GM23248 (cell line): ENCODE measurements at regions not wholly inside any gene's neighbourhood (a gene's known extent, or its start where the extent isn't known, plus 50 kb on each side); places are given as distances from the start of the nearest gene placed in this dataset.

ENCODE experiments used
- DNase-seq: peaks from one replicate; pipeline ENCODE4 v3.0.0-alpha.2; 2015
- H2AFZ ChIP-seq: fragments of 200-600 bp; sonication (generic); 2 replicates; pipeline ENCODE4 v1.6.1; 2016; ENCODE audit warnings: antibody characterized with exemption
- H3F3A ChIP-seq: fragments of 200-600 bp; sonication (generic); 2 replicates; pipeline ENCODE4 v1.6.1; 2016; ENCODE audit warnings: mild to moderate bottlenecking, antibody characterized with exemption, mixed run types; ENCODE audit not compliant: insufficient read depth
- H3K27ac ChIP-seq: fragments of 200-600 bp; sonication (generic); 2 replicates; pipeline ENCODE4 v1.5.1; 2016; ENCODE audit warnings: mild to moderate bottlenecking
- H3K27me3 ChIP-seq: fragments of 200-600 bp; sonication (generic); replicated peaks from 2 replicates; pipeline ENCODE4 v1.6.1; 2016; ENCODE audit warnings: mild to moderate bottlenecking; ENCODE audit not compliant: insufficient read depth
- H3K36me3 ChIP-seq: fragments of 200-600 bp; sonication (generic); 2 replicates; pipeline ENCODE4 v1.6.1; 2016; ENCODE audit warnings: low read depth, mild to moderate bottlenecking
- H3K4me1 ChIP-seq: fragments of 200-600 bp; sonication (generic); 2 replicates; pipeline ENCODE4 v1.6.1; 2016; ENCODE audit warnings: mild to moderate bottlenecking; ENCODE audit not compliant: insufficient read depth
- H3K4me2 ChIP-seq: fragments of 200-600 bp; sonication (generic); one replicate; pipeline ENCODE4 v1.6.1; 2016; ENCODE audit warnings: mild to moderate bottlenecking; ENCODE audit not compliant: unreplicated experiment
- H3K4me3 ChIP-seq: fragments of 200-600 bp; sonication (generic); 2 replicates; pipeline ENCODE4 v1.5.1; 2016; ENCODE audit warnings: mild to moderate bottlenecking
- H3K79me2 ChIP-seq: fragments of 200-600 bp; sonication (generic); 2 replicates; pipeline ENCODE4 v1.6.1; 2016; ENCODE audit warnings: mild to moderate bottlenecking; ENCODE audit not compliant: insufficient read depth
- H3K9ac ChIP-seq: fragments of 200-600 bp; sonication (generic); 2 replicates; pipeline ENCODE4 v1.6.1; 2016; ENCODE audit warnings: mild to moderate bottlenecking
- H3K9me2 ChIP-seq: fragments of 200-600 bp; sonication (generic); 2 replicates; pipeline ENCODE4 v1.6.1; 2016; ENCODE audit warnings: mixed run types, mild to moderate bottlenecking, moderate library complexity; ENCODE audit not compliant: insufficient read depth
- H3K9me3 ChIP-seq: fragments of 200-600 bp; sonication (generic); one replicate; pipeline ENCODE4 v1.6.1; 2017; ENCODE audit warnings: low read depth
- H4K20me1 ChIP-seq: fragments of 200-600 bp; sonication (generic); 2 replicates; pipeline ENCODE4 v1.6.0; 2016; ENCODE audit not compliant: insufficient read depth
- EZH2 ChIP-seq: fragments of 200-600 bp; sonication (generic); IDR thresholded peaks from 2 replicates; pipeline ENCODE4 v1.6.1; 2018; ENCODE audit warnings: antibody characterized with exemption, mild to moderate bottlenecking; ENCODE audit not compliant: insufficient read depth, poor library complexity, severe bottlenecking
- EZH2phosphoT487 ChIP-seq: fragments of 200-600 bp; sonication (generic); IDR thresholded peaks from 2 replicates; pipeline ENCODE4 v1.6.1; 2018; ENCODE audit warnings: antibody characterized with exemption, moderate library complexity, mild to moderate bottlenecking, low read depth; ENCODE audit not compliant: insufficient read depth
- WGBS, 2 experiments: methylation state at CpG; one replicate each; pipeline ENCODE4 v1.1.6; 2015 to 2017; ENCODE audit warnings: low lambda C conversion rate in 2 of 2, low coverage in 1 of 2; ENCODE audit errors: missing lambda C conversion rate in 2 of 2; 5-methylcytosine and 5-hydroxymethylcytosine counted together
- in situ Hi-C: fragments of 300-500 bp; cut with MboI; formaldehyde crosslinking; loops from 2 replicates; pipeline ENCODE4 v1.15.0; 2020

GRCh38 chr11:80371931-80372330, 931.1 kb upstream of the TENM4 start:
- H3K9me2 ChIP-seq = no peaks in the 10 kb centered on the region
- no peak overlapping the region for H2AFZ ChIP-seq
- no peaks in the 10 kb centered on the region for H3F3A ChIP-seq
- WGBS, 2 experiments = 26 to 33% methylated on average over 6 of the region's 6 CpGs
- DNase-seq = no peak
- H3K4me2 ChIP-seq = no peak overlapping the region
- in situ Hi-C loops = no loop called here
- no peaks in the 10 kb centered on the region for H3K9me3 ChIP-seq
- no peaks in the 10 kb centered on the region for H4K20me1 ChIP-seq
- no peaks in the 10 kb centered on the region for H3K79me2 ChIP-seq
- no peaks in the 10 kb centered on the region for H3K36me3 ChIP-seq
- TF ChIP-seq EZH2 (no peak), EZH2phosphoT487 (no peak)
- H3K4me1 ChIP-seq = no peaks in the 10 kb centered on the region
- no peak overlapping the region for H3K4me3 ChIP-seq
- H3K27me3 ChIP-seq = no peaks in the 10 kb centered on the region
- no peak overlapping the region for H3K9ac ChIP-seq
- no peak overlapping the region for H3K27ac ChIP-seq

- no peaks in the 10 kb centered on the region for H3K4me1 ChIP-seq
- no peaks in the 10 kb centered on the region for H4K20me1 ChIP-seq
- H3K36me3 ChIP-seq = no peaks in the 10 kb centered on the region
- H3K27me3 ChIP-seq = no peaks in the 10 kb centered on the region
- H2AFZ ChIP-seq = no peak overlapping the region
- no peaks in the 10 kb centered on the region for H3K79me2 ChIP-seq
- H3K27ac ChIP-seq = no peak overlapping the region
- H3K9me2 ChIP-seq = no peaks in the 10 kb centered on the region
- H3K4me3 ChIP-seq = no peak overlapping the region
- TF ChIP-seq EZH2phosphoT487 (no peak), EZH2 (no peak)
- H3K9me3 ChIP-seq = no peaks in the 10 kb centered on the region
- DNase-seq = no peak
- H3K4me2 ChIP-seq = no peak overlapping the region
- no peak overlapping the region for H3K9ac ChIP-seq
- 0 to 4% methylated on average over 1 of the region's 1 CpG for WGBS, 2 experiments
- in situ Hi-C loops = no loop called here
- no peaks in the 10 kb centered on the region for H3F3A ChIP-seq
These were observed 925.1 kb upstream of the TENM4 start for GRCh38 chr11:80365980-80366379.

- Histone ChIP-seq H2AFZ (no peak overlapping the region), H3K27me3 (no peaks in the 10 kb centered on the region), H3K4me2 (no peak overlapping the region), H3K4me3 (no peak overlapping the region), H3K79me2 (no peaks in the 10 kb centered on the region), H3F3A (no peaks in the 10 kb centered on the region), H3K36me3 (no peaks in the 10 kb centered on the region), H3K4me1 (no peaks in the 10 kb centered on the region), H4K20me1 (no peaks in the 10 kb centered on the region), H3K9ac (no peak overlapping the region), H3K27ac (no peak overlapping the region), H3K9me3 (no peaks in the 10 kb centered on the region), H3K9me2 (no peaks in the 10 kb centered on the region)
- 10 to 17% methylated on average over 2 of the region's 2 CpGs for WGBS, 2 experiments
- no peak for TF ChIP-seq EZH2phosphoT487
- no peak for TF ChIP-seq EZH2
- DNase-seq = no peak
- in situ Hi-C loops = no loop called here
These were observed 924.4 kb upstream of the TENM4 start for GRCh38 chr11:80365076-80365725.

DNA sequence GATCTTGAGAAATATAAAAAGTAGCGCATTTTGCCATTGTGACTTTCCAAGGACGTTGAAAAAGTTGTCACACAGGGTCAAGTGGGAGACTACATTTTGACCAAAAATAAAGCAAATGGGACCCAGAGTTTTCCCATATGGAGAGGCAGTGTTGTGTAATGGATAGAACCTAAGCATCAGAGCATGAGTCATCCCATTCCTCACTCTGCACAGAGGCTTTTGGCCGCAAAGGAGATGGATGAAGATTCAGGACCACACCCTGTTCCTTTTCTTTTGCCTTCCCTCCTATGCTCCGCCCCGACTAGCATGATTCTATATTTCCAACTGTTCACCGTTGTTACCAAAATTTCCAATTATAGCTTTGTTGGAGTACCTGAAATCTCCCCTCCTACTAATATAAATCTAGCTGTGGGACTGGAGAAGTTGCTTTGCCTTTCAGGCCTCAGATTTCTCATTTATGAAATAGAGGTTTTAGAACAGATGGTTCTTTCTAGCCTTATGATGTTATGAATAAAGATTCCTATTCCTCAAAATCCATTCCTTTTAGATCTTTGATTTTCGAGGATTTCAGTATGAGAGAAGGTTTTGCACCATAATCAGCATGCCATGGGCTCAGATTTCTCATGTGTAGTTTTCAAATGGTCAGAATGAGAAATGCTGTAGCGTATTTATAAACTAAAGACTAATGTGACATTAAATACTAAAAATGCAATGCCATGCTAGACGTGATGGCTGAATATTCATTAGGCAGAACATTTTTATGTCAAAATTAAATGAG, 921.9 kb upstream of the TENM4 start:
- DNase-seq = no peak
- Histone ChIP-seq H3K9ac (no peak overlapping the region), H3K9me2 (no peaks in the 10 kb centered on the region), H3K79me2 (no peaks in the 10 kb centered on the region), H3K9me3 (no peaks in the 10 kb centered on the region), H3K4me3 (no peak overlapping the region), H3F3A (no peaks in the 10 kb centered on the region), H4K20me1 (no peaks in the 10 kb centered on the region), H2AFZ (no peak overlapping the region), H3K4me1 (no peaks in the 10 kb centered on the region), H3K36me3 (no peaks in the 10 kb centered on the region), H3K4me2 (no peak overlapping the region), H3K27ac (no peak overlapping the region), H3K27me3 (no peaks in the 10 kb centered on the region)
- in situ Hi-C loops = no loop called here
- TF ChIP-seq EZH2 (no peak), EZH2phosphoT487 (no peak)
- WGBS, 2 experiments = 20% methylated on average over 9 of the region's 9 CpGs
